WTC11 (cell line): ENCODE measurements at regions not wholly inside any gene's neighbourhood (a gene's known extent, or its start where the extent isn't known, plus 50 kb on each side); places are given as distances from the start of the nearest gene placed in this dataset.

Experiments
- ATAC-seq: fragments of 200-7000 bp; cut with Tn5 transposase; 2 replicates; pipeline ENCODE4 v1.10.0; 2021; ENCODE audit warnings: mild to moderate bottlenecking, moderate library complexity
- CTCF ChIA-PET: fragments of 300-600 bp; sonication (Branson Sonifier 250); formaldehyde crosslinking; loops from one replicate; lab custom pipeline; 2021; ENCODE audit warnings: antibody characterized with exemption; lab: Charles Lee
- POLR2A ChIA-PET: fragments of 350-600 bp; sonication (Branson Sonifier 250); formaldehyde crosslinking; loops from one replicate; lab custom pipeline; 2021; ENCODE audit warnings: antibody characterized with exemption; lab: Charles Lee
- DNase-seq: peaks from one replicate; pipeline ENCODE4 v3.0.0; 2021; ENCODE audit warnings: low spot score
- H3K27ac Mint-ChIP-seq: 2 replicates; pipeline ENCODE4 v1.8.0; 2021; ENCODE audit warnings: mixed read lengths
- H3K27me3 Mint-ChIP-seq: 2 replicates; pipeline ENCODE4 v1.8.0; 2021; ENCODE audit warnings: low read depth, mild to moderate bottlenecking, moderate library complexity, mixed read lengths
- H3K36me3 Mint-ChIP-seq: 2 replicates; pipeline ENCODE4 v1.8.0; 2021; ENCODE audit warnings: mixed read lengths
- H3K4me1 Mint-ChIP-seq: 2 replicates; pipeline ENCODE4 v1.8.0; 2022; ENCODE audit warnings: mixed read lengths
- H3K4me3 Mint-ChIP-seq: 2 replicates; pipeline ENCODE4 v1.8.0; 2021; ENCODE audit warnings: mild to moderate bottlenecking, moderate library complexity, mixed read lengths
- H3K9me3 Mint-ChIP-seq: 2 replicates; pipeline ENCODE4 v1.8.0; 2021; ENCODE audit warnings: mixed read lengths
- ATF6 ChIP-seq: sonication (generic); formaldehyde crosslinking; IDR thresholded peaks from 2 replicates; pipeline ENCODE4 v1.8.1; 2023; ENCODE audit warnings: mild to moderate bottlenecking, missing genetic modification reagents
- CREB1 ChIP-seq: sonication (generic); formaldehyde crosslinking; IDR thresholded peaks from 2 replicates; pipeline ENCODE4 v1.8.0; 2023; ENCODE audit warnings: mild to moderate bottlenecking, missing genetic modification reagents
- CTCF ChIP-seq: fragments of 200-600 bp; IDR thresholded peaks from 2 replicates; pipeline ENCODE4 v1.8.0; 2022; ENCODE audit warnings: antibody characterized with exemption
- ESRRA ChIP-seq: sonication (generic); formaldehyde crosslinking; IDR thresholded peaks from 2 replicates; pipeline ENCODE4 v1.8.1; 2022; ENCODE audit warnings: mild to moderate bottlenecking, missing genetic modification reagents, borderline replicate concordance
- FOXJ3 ChIP-seq: sonication (generic); formaldehyde crosslinking; IDR thresholded peaks from 2 replicates; pipeline ENCODE4 v1.9.0; 2021; ENCODE audit warnings: missing genetic modification reagents, mild to moderate bottlenecking, borderline replicate concordance
- GRHL2 ChIP-seq: fragments of 250-450 bp; sonication (Bioruptor Pico); IDR thresholded peaks from 2 replicates; pipeline ENCODE4 v1.8.0; 2022; ENCODE audit warnings: mild to moderate bottlenecking, moderate library complexity; ENCODE audit not compliant: insufficient replicate concordance, severe bottlenecking
- NFE2L1 ChIP-seq: sonication (generic); formaldehyde crosslinking; IDR thresholded peaks from 2 replicates; pipeline ENCODE4 v1.8.1; 2023; ENCODE audit warnings: missing genetic modification reagents
- NR1H2 ChIP-seq: sonication (generic); formaldehyde crosslinking; IDR thresholded peaks from 2 replicates; pipeline ENCODE4 v1.9.0; 2021; ENCODE audit warnings: mild to moderate bottlenecking, moderate library complexity, missing genetic modification reagents
- NR3C1 ChIP-seq: sonication (generic); formaldehyde crosslinking; conservative IDR thresholded peaks from 2 replicates; pipeline ENCODE4 v1.8.1; 2023; ENCODE audit warnings: low read depth, mild to moderate bottlenecking, missing genetic modification reagents
- OVOL2 ChIP-seq: fragments of 250-450 bp; sonication (Bioruptor Pico); IDR thresholded peaks from 2 replicates; pipeline ENCODE4 v1.9.0; 2021; ENCODE audit warnings: mild to moderate bottlenecking, borderline replicate concordance
- PREB ChIP-seq: sonication (generic); formaldehyde crosslinking; IDR thresholded peaks from 2 replicates; pipeline ENCODE4 v1.8.1; 2022; ENCODE audit warnings: mild to moderate bottlenecking, missing genetic modification reagents, moderate library complexity, borderline replicate concordance
- SMAD4 ChIP-seq: sonication (generic); formaldehyde crosslinking; IDR thresholded peaks from 2 replicates; pipeline ENCODE4 v1.8.0; 2022; ENCODE audit warnings: mild to moderate bottlenecking, missing genetic modification reagents
- TEAD1 ChIP-seq: sonication (generic); formaldehyde crosslinking; IDR thresholded peaks from 2 replicates; pipeline ENCODE4 v1.8.0; 2022; ENCODE audit warnings: mild to moderate bottlenecking, missing genetic modification reagents
- USF1 ChIP-seq: sonication (generic); formaldehyde crosslinking; IDR thresholded peaks from 2 replicates; pipeline ENCODE4 v1.8.0; 2022; ENCODE audit warnings: mild to moderate bottlenecking, missing genetic modification reagents
- ZBTB21 ChIP-seq: sonication (generic); formaldehyde crosslinking; IDR thresholded peaks from 2 replicates; pipeline ENCODE4 v1.8.1; 2023; ENCODE audit warnings: mild to moderate bottlenecking, missing genetic modification reagents, borderline replicate concordance
- ZNF121 ChIP-seq: sonication (generic); formaldehyde crosslinking; IDR thresholded peaks from 2 replicates; pipeline ENCODE4 v1.8.0; 2023; ENCODE audit warnings: missing genetic modification reagents
- ZNF317 ChIP-seq: sonication (generic); formaldehyde crosslinking; IDR thresholded peaks from 2 replicates; pipeline ENCODE4 v1.8.1; 2023; ENCODE audit warnings: low read depth, mild to moderate bottlenecking, moderate library complexity, missing genetic modification reagents, borderline replicate concordance
- TF ChIP-seq, protein P1 (sequence below): sonication (generic); formaldehyde crosslinking; IDR thresholded peaks from 2 replicates; pipeline ENCODE4 v1.8.1; 2023; ENCODE audit warnings: mild to moderate bottlenecking, missing genetic modification reagents, moderate library complexity
- TF ChIP-seq, protein P2 (sequence below): sonication (generic); formaldehyde crosslinking; conservative IDR thresholded peaks from 2 replicates; pipeline ENCODE4 v1.8.1; 2022; ENCODE audit warnings: mild to moderate bottlenecking, missing genetic modification reagents
- TF ChIP-seq, protein P3 (sequence below): sonication (generic); formaldehyde crosslinking; IDR thresholded peaks from 2 replicates; pipeline ENCODE4 v1.8.0; 2022; ENCODE audit warnings: mild to moderate bottlenecking, missing genetic modification reagents

GRCh38 chr4:111018216-111018615 is 395.3 kb upstream of the PITX2 start:
- Mint-ChIP-seq H3K9me3 (no peaks in the 10 kb centered on the region), H3K27ac (no peak overlapping the region), H3K4me1 (peaks cover 8% of the 10 kb centered on the region), H3K27me3 (no peaks in the 10 kb centered on the region), H3K36me3 (no peaks in the 10 kb centered on the region), H3K4me3 (no peak overlapping the region)
- no peak for TF ChIP-seq ZNF121 (CRISPR knock-in tag)
- no peak for TF ChIP-seq CREB1 (CRISPR knock-in tag)
- TF ChIP-seq OVOL2 (CRISPR knock-in tag): no peak
- ATAC-seq (no peak), DNase-seq (no peak)
- ChIA-PET CTCF (no interaction called here), POLR2A (no interaction called here)

- CTCF ChIA-PET: no interaction called here
- no peak for ATAC-seq
Measured at GRCh38 chr4:111020476-111020875, 397.6 kb upstream of the PITX2 start.

DNA sequence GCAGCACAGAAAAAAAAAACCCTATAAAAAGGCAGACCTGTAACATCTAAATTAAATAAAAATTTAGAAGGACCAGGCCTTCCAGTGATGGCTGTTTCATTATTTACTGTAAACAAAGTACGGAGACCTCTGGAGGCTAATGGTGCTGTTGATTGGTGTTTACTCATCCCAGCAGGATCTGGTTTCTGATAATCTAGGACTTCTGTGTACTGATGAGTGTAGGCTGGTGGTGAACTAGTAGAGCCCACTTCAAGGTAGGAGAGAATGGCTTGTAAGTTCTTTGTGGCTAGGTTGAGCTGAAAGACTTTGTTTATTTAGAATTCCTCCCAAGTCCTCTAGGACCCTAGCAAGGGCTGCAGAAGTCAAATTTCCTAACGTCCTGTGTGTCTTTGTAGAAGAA is 398.1 kb upstream of the PITX2 start:
- no peaks in the 10 kb centered on the region for H3K27me3 Mint-ChIP-seq
- peaks cover 8% of the 10 kb centered on the region for H3K4me1 Mint-ChIP-seq
- ChIA-PET POLR2A (no interaction called here), CTCF (no interaction called here)
- no peak overlapping the region for H3K4me3 Mint-ChIP-seq
- ATAC-seq: peak; percentile 58; the same call in 1 of the 2 replicates
- DNase-seq: no peak
- TF ChIP-seq USF1 (no peak), ZBTB21 (CRISPR knock-in tag) (no peak)
- no peaks in the 10 kb centered on the region for H3K9me3 Mint-ChIP-seq
- H3K27ac Mint-ChIP-seq: no peak overlapping the region
- H3K36me3 Mint-ChIP-seq: no peaks in the 10 kb centered on the region

More at GRCh38 chr4:111020476-111020875, 397.6 kb upstream of the PITX2 start:
- Mint-ChIP-seq H3K4me1 (peaks cover 8% of the 10 kb centered on the region), H3K36me3 (no peaks in the 10 kb centered on the region), H3K9me3 (no peaks in the 10 kb centered on the region), H3K27ac (no peak overlapping the region), H3K4me3 (no peak overlapping the region), H3K27me3 (no peaks in the 10 kb centered on the region)
- TF ChIP-seq ZNF317 (no peak), NR1H2 (CRISPR knock-in tag) (no peak), PREB (CRISPR knock-in tag) (no peak), ATF6 (CRISPR knock-in tag) (no peak)
- TF ChIP-seq, protein P1, sequence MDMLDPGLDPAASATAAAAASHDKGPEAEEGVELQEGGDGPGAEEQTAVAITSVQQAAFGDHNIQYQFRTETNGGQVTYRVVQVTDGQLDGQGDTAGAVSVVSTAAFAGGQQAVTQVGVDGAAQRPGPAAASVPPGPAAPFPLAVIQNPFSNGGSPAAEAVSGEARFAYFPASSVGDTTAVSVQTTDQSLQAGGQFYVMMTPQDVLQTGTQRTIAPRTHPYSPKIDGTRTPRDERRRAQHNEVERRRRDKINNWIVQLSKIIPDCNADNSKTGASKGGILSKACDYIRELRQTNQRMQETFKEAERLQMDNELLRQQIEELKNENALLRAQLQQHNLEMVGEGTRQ: no peak
- no peak for DNase-seq
- POLR2A ChIA-PET: no interaction called here

DNA sequence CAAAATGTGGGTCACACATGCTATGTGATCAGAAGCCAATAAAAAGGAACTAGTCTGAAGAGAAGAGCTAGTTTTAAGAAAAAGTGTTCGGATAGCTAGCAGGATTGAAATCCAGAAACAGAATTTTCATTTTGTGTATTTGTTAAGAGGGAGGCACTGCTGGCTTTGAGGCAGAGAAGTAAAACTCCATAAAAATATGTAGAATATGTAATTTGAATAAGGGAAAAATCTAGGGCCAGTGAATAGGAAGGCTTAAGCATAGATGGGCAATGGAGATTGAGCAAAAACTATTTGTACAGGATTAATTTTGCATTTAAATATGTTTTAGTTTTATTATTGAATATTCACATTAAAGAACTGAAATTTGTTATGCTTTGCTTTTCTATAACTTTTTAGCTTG is 399.9 kb upstream of the PITX2 start:
- H3K27ac Mint-ChIP-seq: no peak overlapping the region
- no peak for ATAC-seq
- no peaks in the 10 kb centered on the region for H3K36me3 Mint-ChIP-seq
- no peaks in the 10 kb centered on the region for H3K9me3 Mint-ChIP-seq
- TF ChIP-seq NFE2L1 (no peak), CTCF (no peak), FOXJ3 (CRISPR knock-in tag) (no peak), GRHL2 (CRISPR knock-in tag) (no peak), ESRRA (CRISPR knock-in tag) (no peak), TEAD1 (CRISPR knock-in tag) (no peak), NR3C1 (CRISPR knock-in tag) (no peak), SMAD4 (CRISPR knock-in tag) (no peak)
- TF ChIP-seq, protein P2, sequence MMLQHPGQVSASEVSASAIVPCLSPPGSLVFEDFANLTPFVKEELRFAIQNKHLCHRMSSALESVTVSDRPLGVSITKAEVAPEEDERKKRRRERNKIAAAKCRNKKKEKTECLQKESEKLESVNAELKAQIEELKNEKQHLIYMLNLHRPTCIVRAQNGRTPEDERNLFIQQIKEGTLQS (CRISPR knock-in tag): no peak
- TF ChIP-seq, protein P3, sequence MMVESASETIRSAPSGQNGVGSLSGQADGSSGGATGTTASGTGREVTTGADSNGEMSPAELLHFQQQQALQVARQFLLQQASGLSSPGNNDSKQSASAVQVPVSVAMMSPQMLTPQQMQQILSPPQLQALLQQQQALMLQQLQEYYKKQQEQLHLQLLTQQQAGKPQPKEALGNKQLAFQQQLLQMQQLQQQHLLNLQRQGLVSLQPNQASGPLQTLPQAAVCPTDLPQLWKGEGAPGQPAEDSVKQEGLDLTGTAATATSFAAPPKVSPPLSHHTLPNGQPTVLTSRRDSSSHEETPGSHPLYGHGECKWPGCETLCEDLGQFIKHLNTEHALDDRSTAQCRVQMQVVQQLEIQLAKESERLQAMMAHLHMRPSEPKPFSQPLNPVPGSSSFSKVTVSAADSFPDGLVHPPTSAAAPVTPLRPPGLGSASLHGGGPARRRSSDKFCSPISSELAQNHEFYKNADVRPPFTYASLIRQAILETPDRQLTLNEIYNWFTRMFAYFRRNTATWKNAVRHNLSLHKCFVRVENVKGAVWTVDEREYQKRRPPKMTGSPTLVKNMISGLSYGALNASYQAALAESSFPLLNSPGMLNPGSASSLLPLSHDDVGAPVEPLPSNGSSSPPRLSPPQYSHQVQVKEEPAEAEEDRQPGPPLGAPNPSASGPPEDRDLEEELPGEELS (CRISPR knock-in tag): no peak
- TF ChIP-seq, all 79 proteins: peak for 0
- Mint-ChIP-seq H3K4me3 (no peak overlapping the region), H3K4me1 (peaks cover 18% of the 10 kb centered on the region), H3K27me3 (no peaks in the 10 kb centered on the region)
- CTCF ChIA-PET: no interaction called here
- DNase-seq: no peak
- POLR2A ChIA-PET: no interaction called here
